ENCODE measurements at regions not wholly inside any gene's neighbourhood (a gene's known extent, or its start where the extent isn't known, plus 50 kb on each side); places are given as distances from the start of the nearest gene placed in this dataset.
"Not testable (repeated sequence)": the region's sequence is repeated elsewhere in the genome, so short reads cannot be mapped to it uniquely, and the experiment has no call there.

DNA sequence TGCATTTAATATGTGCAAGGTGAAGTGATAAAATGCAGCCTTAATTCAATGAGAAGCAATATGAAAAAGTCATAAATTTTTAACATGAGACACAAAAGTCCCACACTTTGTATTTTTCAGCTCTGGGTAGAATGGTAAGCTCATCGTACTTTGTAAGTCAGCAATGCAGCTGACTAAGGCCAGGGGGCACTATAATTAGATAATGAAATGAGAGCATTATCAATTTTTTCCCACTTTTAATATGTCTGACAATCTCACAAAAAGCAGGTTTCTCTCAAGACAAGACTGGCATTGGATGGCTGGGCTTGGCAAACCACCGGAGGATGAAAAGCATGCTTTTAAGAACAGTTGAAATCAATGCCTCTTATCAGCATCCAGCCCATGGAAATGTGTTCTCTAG is 162.8 kb downstream of the FAM174A start:
- 96% methylated on average over 2 of the region's 2 CpGs for WGBS
- H3K27me3 ChIP-seq (replicated peaks; ENCODE audit: insufficient read depth): no peaks in the 10 kb centered on the region
- no peaks in the 10 kb centered on the region for H3K9me3 ChIP-seq
- TF ChIP-seq POLR2A (IDR thresholded peaks at IDR 0.05): no peak
- TF ChIP-seq, protein P1, sequence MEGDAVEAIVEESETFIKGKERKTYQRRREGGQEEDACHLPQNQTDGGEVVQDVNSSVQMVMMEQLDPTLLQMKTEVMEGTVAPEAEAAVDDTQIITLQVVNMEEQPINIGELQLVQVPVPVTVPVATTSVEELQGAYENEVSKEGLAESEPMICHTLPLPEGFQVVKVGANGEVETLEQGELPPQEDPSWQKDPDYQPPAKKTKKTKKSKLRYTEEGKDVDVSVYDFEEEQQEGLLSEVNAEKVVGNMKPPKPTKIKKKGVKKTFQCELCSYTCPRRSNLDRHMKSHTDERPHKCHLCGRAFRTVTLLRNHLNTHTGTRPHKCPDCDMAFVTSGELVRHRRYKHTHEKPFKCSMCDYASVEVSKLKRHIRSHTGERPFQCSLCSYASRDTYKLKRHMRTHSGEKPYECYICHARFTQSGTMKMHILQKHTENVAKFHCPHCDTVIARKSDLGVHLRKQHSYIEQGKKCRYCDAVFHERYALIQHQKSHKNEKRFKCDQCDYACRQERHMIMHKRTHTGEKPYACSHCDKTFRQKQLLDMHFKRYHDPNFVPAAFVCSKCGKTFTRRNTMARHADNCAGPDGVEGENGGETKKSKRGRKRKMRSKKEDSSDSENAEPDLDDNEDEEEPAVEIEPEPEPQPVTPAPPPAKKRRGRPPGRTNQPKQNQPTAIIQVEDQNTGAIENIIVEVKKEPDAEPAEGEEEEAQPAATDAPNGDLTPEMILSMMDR (IDR thresholded peaks at IDR 0.05): no peak
- no peak for TF ChIP-seq POLR2AphosphoS5 (IDR thresholded peaks at IDR 0.05)
- no peak overlapping the region for H3K4me3 ChIP-seq
- no peaks in the 10 kb centered on the region for H3K36me3 ChIP-seq
- DNase-seq (ENCODE audit: low spot score): no peak
- H3K27ac ChIP-seq: no peak overlapping the region
- no peaks in the 10 kb centered on the region for H3K4me1 ChIP-seq (replicated peaks)
- intact Hi-C loops (cut with DNase I): no loop called here

DNA sequence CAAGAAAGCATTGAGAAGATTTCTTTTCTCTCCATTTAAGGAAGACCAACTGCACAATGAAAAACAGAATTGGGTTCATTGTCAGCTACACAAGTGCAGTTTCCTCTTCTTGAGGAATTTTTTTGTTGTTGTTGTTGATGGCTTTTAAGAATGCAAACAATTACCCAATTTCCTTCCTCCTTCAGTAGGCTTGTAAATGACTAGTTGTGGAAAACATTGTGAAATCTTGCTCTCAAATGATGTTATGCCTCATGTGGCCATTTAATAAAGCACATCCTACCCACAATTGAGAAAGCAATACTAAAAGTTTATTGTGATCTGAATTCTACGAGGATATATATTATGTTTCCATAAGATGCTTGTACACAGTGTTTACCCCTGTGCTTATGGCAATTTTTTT is 171.6 kb downstream of the FAM174A start:
- Histone ChIP-seq H3K9me3 (no peaks in the 10 kb centered on the region), H3K36me3 (no peaks in the 10 kb centered on the region), H3K4me3 (no peak overlapping the region), H3K27me3 (replicated peaks; ENCODE audit: insufficient read depth) (no peaks in the 10 kb centered on the region), H3K27ac (no peak overlapping the region), H3K4me1 (replicated peaks) (no peaks in the 10 kb centered on the region)
- WGBS: 36% methylated on average over 1 of the region's 1 CpG
- no peak for DNase-seq (ENCODE audit: low spot score)
- no peak for TF ChIP-seq POLR2AphosphoS5 (IDR thresholded peaks at IDR 0.05)
- TF ChIP-seq POLR2A (IDR thresholded peaks at IDR 0.05): no peak
- TF ChIP-seq, protein P1 (IDR thresholded peaks at IDR 0.05): peak in 1 of 4 experiments; percentile 20
- intact Hi-C loops (cut with DNase I): no loop called here

DNA sequence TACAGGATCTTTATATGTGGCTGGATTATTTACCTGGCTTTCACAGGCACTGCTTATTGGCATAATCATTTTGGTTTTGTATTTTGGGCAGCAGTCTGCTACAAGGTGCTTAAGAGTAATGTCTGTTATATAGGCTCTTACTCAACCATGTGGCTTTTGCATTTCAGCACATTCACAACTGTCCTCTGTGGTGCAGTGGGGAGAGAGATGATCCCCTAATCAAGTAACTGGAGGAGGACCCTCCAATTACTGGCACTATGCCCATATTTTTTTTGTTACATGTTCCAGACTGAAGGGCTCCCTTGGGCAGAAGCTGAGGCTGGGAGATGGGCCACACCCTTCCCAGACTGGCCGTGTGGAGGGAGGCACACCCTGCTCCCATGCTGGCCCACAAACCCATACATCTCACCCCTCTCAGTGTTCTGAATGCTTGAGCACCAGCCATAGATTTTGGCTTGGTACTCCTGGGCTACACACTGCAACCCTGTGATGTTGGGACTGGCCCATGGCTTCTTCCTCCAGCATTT is 173.5 kb downstream of the FAM174A start:
- intact Hi-C loops (cut with DNase I): no loop called here
- H3K4me1 ChIP-seq (replicated peaks): no peaks in the 10 kb centered on the region
- DNase-seq (ENCODE audit: low spot score): no peak
- H3K36me3 ChIP-seq: no peaks in the 10 kb centered on the region
- 67% methylated on average over 1 of the region's 1 CpG for WGBS
- H3K27ac ChIP-seq: no peak overlapping the region
- H3K4me3 ChIP-seq: no peak overlapping the region
- H3K27me3 ChIP-seq (replicated peaks; ENCODE audit: insufficient read depth): no peaks in the 10 kb centered on the region
- TF ChIP-seq POLR2AphosphoS5 (IDR thresholded peaks at IDR 0.05) (no peak), POLR2A (IDR thresholded peaks at IDR 0.05) (no peak)
- TF ChIP-seq, protein P1 (IDR thresholded peaks at IDR 0.05): no peak
- H3K9me3 ChIP-seq: no peaks in the 10 kb centered on the region

DNA sequence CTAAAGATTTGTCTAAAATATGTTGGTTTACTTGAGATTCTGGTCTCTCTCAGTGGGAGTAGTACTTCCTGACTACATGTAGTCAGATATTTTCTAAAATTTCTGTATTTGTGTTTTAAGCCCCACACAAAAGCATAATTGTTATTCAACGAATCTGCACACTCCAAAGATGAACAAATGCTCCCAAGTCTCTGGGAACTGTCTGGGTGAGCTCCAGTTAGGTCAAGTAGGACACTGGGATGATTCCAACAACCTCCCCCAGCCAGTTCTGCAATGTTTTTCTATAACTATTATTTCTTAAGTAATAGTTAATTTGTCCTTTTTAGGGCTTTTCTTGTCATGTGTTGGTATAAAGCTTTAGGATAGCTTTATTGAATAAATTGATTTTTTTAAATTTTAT is 174.6 kb downstream of the FAM174A start:
- Histone ChIP-seq H3K36me3 (no peaks in the 10 kb centered on the region), H3K27me3 (replicated peaks; ENCODE audit: insufficient read depth) (no peaks in the 10 kb centered on the region), H3K9me3 (no peaks in the 10 kb centered on the region), H3K27ac (no peak overlapping the region), H3K4me1 (replicated peaks) (no peaks in the 10 kb centered on the region), H3K4me3 (no peak overlapping the region)
- intact Hi-C loops (cut with DNase I): no loop called here
- WGBS: 45% methylated on average over 1 of the region's 1 CpG
- TF ChIP-seq POLR2AphosphoS5 (IDR thresholded peaks at IDR 0.05) (no peak), POLR2A (IDR thresholded peaks at IDR 0.05) (no peak)
- no peak for DNase-seq (ENCODE audit: low spot score)

DNA sequence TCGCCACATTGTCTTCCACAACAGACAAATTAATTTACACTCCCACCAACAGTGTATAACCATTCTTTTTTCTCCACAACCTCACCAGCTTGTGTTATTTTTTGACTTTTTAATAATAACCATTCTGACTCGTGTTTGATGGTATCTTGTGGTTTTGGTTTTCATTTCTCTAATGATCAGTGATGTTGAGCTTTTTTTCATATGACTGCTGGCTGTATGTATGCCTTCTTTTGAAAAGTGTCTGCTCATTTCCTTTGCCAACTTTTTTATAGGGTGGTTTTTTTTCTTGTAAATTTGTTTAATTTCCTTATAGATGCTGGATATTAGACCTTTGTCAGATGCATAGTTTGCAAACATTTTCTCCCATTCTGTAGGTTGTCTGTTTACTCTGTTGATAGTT is 179.6 kb downstream of the FAM174A start:
- H3K4me1 ChIP-seq (replicated peaks); H3K4me3 ChIP-seq; H3K9me3 ChIP-seq; intact Hi-C loops (cut with DNase I); H3K27me3 ChIP-seq (replicated peaks; ENCODE audit: insufficient read depth); DNase-seq (ENCODE audit: low spot score); H3K27ac ChIP-seq; H3K36me3 ChIP-seq: not testable (repeated sequence)
- 50% methylated on average over 2 of the region's 2 CpGs for WGBS

DNA sequence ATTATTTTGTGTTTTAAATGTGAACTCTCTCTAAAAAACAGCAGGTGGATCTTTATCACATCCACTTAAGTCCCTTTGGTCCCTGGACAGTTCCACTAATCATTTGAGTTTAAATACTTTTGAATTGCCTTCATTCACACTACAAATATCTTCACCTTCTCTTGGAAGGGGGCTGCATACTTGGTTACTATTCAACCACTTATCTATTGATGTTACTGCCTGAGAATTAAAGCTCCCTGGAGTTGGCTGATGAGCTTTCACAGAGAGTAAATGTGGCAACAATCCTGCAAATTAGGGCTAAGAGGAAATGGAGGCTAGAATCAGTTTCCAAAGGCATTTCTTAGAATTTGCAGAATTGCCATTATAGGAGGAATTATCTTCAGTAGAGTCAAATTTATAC is 180.4 kb downstream of the ST8SIA4 start:
- no peaks in the 10 kb centered on the region for H3K36me3 ChIP-seq
- H3K4me1 ChIP-seq (replicated peaks): no peaks in the 10 kb centered on the region
- no peak for DNase-seq (ENCODE audit: low spot score)
- H3K9me3 ChIP-seq: no peaks in the 10 kb centered on the region
- no peak overlapping the region for H3K27ac ChIP-seq
- no peak overlapping the region for H3K4me3 ChIP-seq
- TF ChIP-seq, protein P1 (IDR thresholded peaks at IDR 0.05): no peak
- TF ChIP-seq POLR2AphosphoS5 (IDR thresholded peaks at IDR 0.05) (no peak), POLR2A (IDR thresholded peaks at IDR 0.05) (no peak)
- intact Hi-C loops (cut with DNase I): no loop called here
- no peaks in the 10 kb centered on the region for H3K27me3 ChIP-seq (replicated peaks; ENCODE audit: insufficient read depth)

All from prostate gland (tissue), 2 donors.